HG03558 (cell line): ENCODE measurements at regions not wholly inside any gene's neighbourhood (a gene's known extent, or its start where the extent isn't known, plus 50 kb on each side); places are given as distances from the start of the nearest gene placed in this dataset.
"Not testable (repeated sequence)": the region's sequence is repeated elsewhere in the genome, so short reads cannot be mapped to it uniquely, and the experiment has no call there.

Source experiments
- ATAC-seq: cut with Tn5 transposase; IDR thresholded peaks from one replicate; pipeline ENCODE4 v1.9.1; 2021; ENCODE audit warnings: moderate number of reproducible peaks; ENCODE audit not compliant: unreplicated experiment; ENCODE audit errors: extremely low read depth

- ATAC-seq = no peak
These were observed 143.8 kb upstream of the PIK3R1 start for GRCh38 chr5:68071736-68072135.

GRCh38 chr5:68071282-68071632 is 144.3 kb upstream of the PIK3R1 start:
- ATAC-seq = no peak

- peak; percentile 85 for ATAC-seq
These were observed 144.8 kb upstream of the PIK3R1 start for GRCh38 chr5:68070591-68071281.

GRCh38 chr5:68067976-68068603 is 147.5 kb upstream of the PIK3R1 start:
- no peak for ATAC-seq

GRCh38 chr5:68067291-68067690 is 148.3 kb upstream of the PIK3R1 start:
- no peak for ATAC-seq

- ATAC-seq = no peak
These were observed 149.1 kb upstream of the PIK3R1 start for GRCh38 chr5:68066277-68066955.

- ATAC-seq = not testable (repeated sequence)
These were observed 150.2 kb upstream of the PIK3R1 start for GRCh38 chr5:68065321-68065720.

GRCh38 chr5:68060382-68060781 is 155.2 kb upstream of the PIK3R1 start:
- ATAC-seq = no peak

- no peak for ATAC-seq
These were observed 158.4 kb upstream of the PIK3R1 start for GRCh38 chr5:68057191-68057590.

- ATAC-seq = no peak
These were observed 159.9 kb upstream of the PIK3R1 start for GRCh38 chr5:68055686-68056085.

- no peak for ATAC-seq
These were observed 160.9 kb upstream of the PIK3R1 start for GRCh38 chr5:68054638-68055037.

GRCh38 chr5:68053202-68053601 is 162.4 kb upstream of the PIK3R1 start:
- ATAC-seq = no peak

GRCh38 chr5:68049053-68049713 is 166.4 kb upstream of the PIK3R1 start:
- no peak for ATAC-seq

GRCh38 chr5:68048516-68048915 is 167.0 kb upstream of the PIK3R1 start:
- no peak for ATAC-seq

- ATAC-seq = not testable (repeated sequence)
These were observed 167.5 kb upstream of the PIK3R1 start for GRCh38 chr5:68048054-68048453.

- no peak for ATAC-seq
These were observed 168.5 kb upstream of the PIK3R1 start for GRCh38 chr5:68047035-68047434.

- ATAC-seq = no peak
These were observed 169.1 kb upstream of the PIK3R1 start for GRCh38 chr5:68046445-68046844.

- peak; percentile 75 for ATAC-seq
These were observed 174.3 kb upstream of the PIK3R1 start for GRCh38 chr5:68041293-68041692.

GRCh38 chr5:68037546-68037945 is 178.0 kb upstream of the PIK3R1 start:
- ATAC-seq = no peak

GRCh38 chr5:68033961-68034571 is 181.5 kb upstream of the PIK3R1 start:
- ATAC-seq = no peak

- ATAC-seq = no peak
These were observed 182.5 kb upstream of the PIK3R1 start for GRCh38 chr5:68033029-68033428.
